Heart left ventricle (tissue), 13 donors: ENCODE measurements at regions not wholly inside any gene's neighbourhood (a gene's known extent, or its start where the extent isn't known, plus 50 kb on each side); places are given as distances from the start of the nearest gene placed in this dataset.

Source experiments
- CTCF ChIP-seq, 12 donors: fragments of 200-600 bp; sonication (generic) in 4 of 12; IDR thresholded peaks; one replicate each; pipeline versions ENCODE4 v1.5.0 to v1.8.0; 2018 to 2022; ENCODE audit warnings: antibody characterized with exemption in 12 of 12, mild to moderate bottlenecking in 5 of 12
- POLR2A ChIP-seq, 2 donors: fragments of 450-650 bp; IDR thresholded peaks; one replicate each; pipeline ENCODE4 v1.6.1; 2017; ENCODE audit warnings: antibody characterized with exemption in 2 of 2, mild to moderate bottlenecking in 2 of 2, moderate library complexity in 2 of 2
- donor health status: ischemic (EF 13 %, LVEDD 7.1; RV severe dilation, severe dysfunction).
- donor health status: DM: no; HTN: yes; CAD: no.
- donor health status: DM: no; HTN: no; CAD: no.
- donor health status: ischemic (EF 25% LVEDD 6.9; RV normal size, moderate dysfunction).
- donor health status: ischemic (EF 25% LVEDD 5.7; RV mildly dilated, moderate dysfunction).
- donor health status: ischemic (EF 35%, LVEDD 5.7; RV mildly dilated, moderate dysfunction).
- donor health status: nonischemic (EF 11% LVEDD 7.7; RV severe dilation, severe dysfunction).
- donor health status: DM: yes; HTN: yes; CAD: no.
- donor health status: PGD.
- donor health status: ischemic (EF 29% LVEDD 5.4; RV normal size, mild dysfunction).
- donor health status: nonischemic (EF 23%, LVEDD 6.1; RV moderate dilation, normal function).

GRCh38 chr6:16822529-16822928 lies 61.3 kb upstream of the ATXN1 start:
- no peak for TF ChIP-seq CTCF (IDR thresholded peaks at IDR 0.05)
- no peak for TF ChIP-seq POLR2A (IDR thresholded peaks at IDR 0.05)
